KMS-11 (cell line): ENCODE measurements at regions not wholly inside any gene's neighbourhood (a gene's known extent, or its start where the extent isn't known, plus 50 kb on each side); places are given as distances from the start of the nearest gene placed in this dataset.

Experiments
- H2AFZ ChIP-seq: fragments of 200-600 bp; sonication (generic); 2 replicates; pipeline ENCODE4 v1.6.1; 2016; ENCODE audit warnings: antibody characterized with exemption, mixed run types, low read depth
- H3K27ac ChIP-seq: fragments of 200-600 bp; sonication (generic); 2 replicates; pipeline ENCODE4 v1.6.1; 2016; ENCODE audit warnings: mild to moderate bottlenecking, mixed run types
- H3K27me3 ChIP-seq: fragments of 200-600 bp; sonication (generic); 2 replicates; pipeline ENCODE4 v1.6.1; 2017; ENCODE audit warnings: mild to moderate bottlenecking, low read depth, mixed run types, moderate library complexity; ENCODE audit not compliant: insufficient read depth
- H3K36me3 ChIP-seq: fragments of 200-600 bp; sonication (generic); 2 replicates; pipeline ENCODE4 v1.6.1; 2017; ENCODE audit warnings: mild to moderate bottlenecking, mixed run types; ENCODE audit not compliant: insufficient read depth
- H3K4me1 ChIP-seq: fragments of 200-600 bp; sonication (generic); 2 replicates; pipeline ENCODE4 v1.6.1; 2016; ENCODE audit warnings: mild to moderate bottlenecking, low read depth, mixed run types; ENCODE audit not compliant: poor library complexity, severe bottlenecking
- H3K4me2 ChIP-seq: fragments of 200-600 bp; sonication (generic); 2 replicates; pipeline ENCODE4 v1.7.0; 2016; ENCODE audit warnings: mild to moderate bottlenecking, mixed run types
- H3K4me3 ChIP-seq: fragments of 200-600 bp; sonication (generic); IDR thresholded peaks from 2 replicates; pipeline ENCODE4 v1.6.1; 2017; ENCODE audit warnings: low read depth, low read length, mixed read lengths; ENCODE audit not compliant: insufficient read depth
- H3K79me2 ChIP-seq: fragments of 200-600 bp; sonication (generic); 2 replicates; pipeline ENCODE4 v1.6.1; 2016; ENCODE audit warnings: low read depth, mixed run types; ENCODE audit not compliant: insufficient read depth
- H3K9ac ChIP-seq: fragments of 200-600 bp; sonication (generic); 2 replicates; pipeline ENCODE4 v1.6.1; 2016; ENCODE audit warnings: mild to moderate bottlenecking, mixed run types
- H4K20me1 ChIP-seq: fragments of 200-600 bp; sonication (generic); 2 replicates; pipeline ENCODE4 v1.6.1; 2016; ENCODE audit warnings: mild to moderate bottlenecking, mixed run types; ENCODE audit not compliant: insufficient read depth
- TF ChIP-seq, protein P1 (sequence below): fragments of 200-600 bp; sonication (generic); conservative IDR thresholded peaks from 2 replicates; pipeline ENCODE4 v1.6.1; 2017; ENCODE audit warnings: low read depth, mild to moderate bottlenecking, antibody characterized with exemption, low read length, moderate library complexity, mixed read lengths

DNA sequence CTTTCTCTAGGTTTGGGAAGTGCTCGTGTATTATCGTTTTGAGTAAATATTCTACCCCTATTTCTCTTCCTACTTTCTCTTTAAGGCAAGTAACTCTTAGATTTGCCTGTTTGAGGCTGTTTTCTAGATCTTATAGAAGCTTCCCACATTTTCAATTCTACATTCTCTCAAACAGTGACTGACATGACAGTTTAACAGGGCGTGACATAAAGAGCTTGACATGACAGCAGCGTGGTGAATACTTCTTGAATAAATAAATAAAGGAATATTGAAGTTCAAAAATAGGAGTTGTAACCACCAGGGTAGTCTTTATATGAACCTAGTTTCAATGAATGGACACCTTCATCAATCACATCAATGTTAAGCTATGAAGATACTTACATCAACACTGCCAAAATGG lies 162.0 kb downstream of the TRAM1L1 start:
- H3K79me2 ChIP-seq = no peaks in the 10 kb centered on the region

DNA sequence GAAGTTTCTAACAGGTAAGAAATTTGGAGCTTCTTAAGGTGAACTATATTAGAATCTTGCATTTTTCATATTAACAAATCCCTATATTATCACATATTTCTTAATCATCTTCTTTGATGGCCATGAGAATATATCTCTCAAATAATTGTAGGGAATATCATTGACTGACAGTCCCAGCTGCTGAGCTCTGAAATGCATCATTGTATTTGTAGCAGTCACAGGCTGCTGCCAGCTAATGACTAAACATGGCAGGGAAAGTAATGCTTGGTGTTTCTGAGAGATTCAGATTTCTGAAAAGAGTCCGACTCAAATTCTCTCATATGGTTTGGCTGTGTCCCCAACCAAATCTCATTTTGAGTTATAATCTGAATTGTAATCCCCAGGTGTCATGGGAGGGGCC lies 171.9 kb downstream of the TRAM1L1 start:
- Histone ChIP-seq H3K4me2 (no peak overlapping the region), H2AFZ (no peak overlapping the region), H4K20me1 (no peaks in the 10 kb centered on the region), H3K9ac (no peak overlapping the region), H3K27me3 (no peaks in the 10 kb centered on the region), H3K79me2 (no peaks in the 10 kb centered on the region), H3K4me3 (no peak overlapping the region), H3K36me3 (no peaks in the 10 kb centered on the region), H3K4me1 (no peaks in the 10 kb centered on the region), H3K27ac (no peak overlapping the region)
- TF ChIP-seq, protein P1, sequence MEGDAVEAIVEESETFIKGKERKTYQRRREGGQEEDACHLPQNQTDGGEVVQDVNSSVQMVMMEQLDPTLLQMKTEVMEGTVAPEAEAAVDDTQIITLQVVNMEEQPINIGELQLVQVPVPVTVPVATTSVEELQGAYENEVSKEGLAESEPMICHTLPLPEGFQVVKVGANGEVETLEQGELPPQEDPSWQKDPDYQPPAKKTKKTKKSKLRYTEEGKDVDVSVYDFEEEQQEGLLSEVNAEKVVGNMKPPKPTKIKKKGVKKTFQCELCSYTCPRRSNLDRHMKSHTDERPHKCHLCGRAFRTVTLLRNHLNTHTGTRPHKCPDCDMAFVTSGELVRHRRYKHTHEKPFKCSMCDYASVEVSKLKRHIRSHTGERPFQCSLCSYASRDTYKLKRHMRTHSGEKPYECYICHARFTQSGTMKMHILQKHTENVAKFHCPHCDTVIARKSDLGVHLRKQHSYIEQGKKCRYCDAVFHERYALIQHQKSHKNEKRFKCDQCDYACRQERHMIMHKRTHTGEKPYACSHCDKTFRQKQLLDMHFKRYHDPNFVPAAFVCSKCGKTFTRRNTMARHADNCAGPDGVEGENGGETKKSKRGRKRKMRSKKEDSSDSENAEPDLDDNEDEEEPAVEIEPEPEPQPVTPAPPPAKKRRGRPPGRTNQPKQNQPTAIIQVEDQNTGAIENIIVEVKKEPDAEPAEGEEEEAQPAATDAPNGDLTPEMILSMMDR = no peak

More for the DNA sequence above, 162.0 kb downstream of the TRAM1L1 start:
- Histone ChIP-seq H3K36me3 (no peaks in the 10 kb centered on the region), H3K4me1 (no peaks in the 10 kb centered on the region), H3K4me3 (no peak overlapping the region), H4K20me1 (no peaks in the 10 kb centered on the region), H3K27ac (no peak overlapping the region), H3K4me2 (no peak overlapping the region), H3K27me3 (no peaks in the 10 kb centered on the region), H2AFZ (no peak overlapping the region), H3K9ac (no peak overlapping the region)
- TF ChIP-seq, protein P1 = no peak

DNA sequence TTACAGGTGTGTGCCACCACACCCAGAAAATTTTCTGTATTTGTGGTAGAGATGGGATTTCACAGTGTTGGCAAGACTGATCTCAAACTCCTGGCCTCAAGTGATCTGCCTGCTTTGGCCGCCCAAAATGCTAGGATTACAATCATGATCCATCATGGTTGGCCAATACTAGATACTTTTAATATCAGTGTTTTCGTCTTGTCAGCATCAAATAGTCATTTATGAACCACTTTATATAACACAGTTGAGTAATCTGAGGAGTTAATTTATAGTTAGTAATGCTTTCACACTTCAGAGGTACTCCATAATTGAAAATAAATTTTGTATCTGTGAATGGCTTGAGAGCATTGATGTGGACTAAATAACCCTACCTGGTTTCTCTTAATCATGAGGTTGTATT lies 178.6 kb downstream of the TRAM1L1 start:
- TF ChIP-seq, protein P1 = no peak
- no peak overlapping the region for H2AFZ ChIP-seq
- H3K79me2 ChIP-seq = no peaks in the 10 kb centered on the region
- no peaks in the 10 kb centered on the region for H3K36me3 ChIP-seq
- H3K27me3 ChIP-seq = no peaks in the 10 kb centered on the region
- no peak overlapping the region for H3K27ac ChIP-seq
- H4K20me1 ChIP-seq = no peaks in the 10 kb centered on the region
- H3K9ac ChIP-seq = no peak overlapping the region
- no peaks in the 10 kb centered on the region for H3K4me1 ChIP-seq
- no peak overlapping the region for H3K4me3 ChIP-seq
- no peak overlapping the region for H3K4me2 ChIP-seq

DNA sequence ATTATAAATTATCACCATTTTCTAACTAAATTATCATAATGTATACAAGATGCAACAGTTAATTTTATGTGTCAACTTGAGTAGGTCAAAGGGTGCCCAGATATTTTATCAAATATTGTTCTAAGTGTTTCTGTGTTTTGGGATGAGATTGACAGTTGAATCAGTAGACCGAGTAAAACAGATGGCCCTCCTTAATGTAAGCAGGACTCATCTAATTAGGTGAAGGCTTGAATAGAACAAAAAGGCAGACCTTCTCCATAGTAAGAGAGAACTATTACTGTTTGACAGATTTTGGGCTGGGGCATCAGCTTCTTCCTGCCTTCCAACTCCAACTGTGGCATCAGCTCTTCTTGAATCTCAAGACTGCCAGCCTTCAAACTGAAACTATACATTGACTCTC lies 185.8 kb downstream of the TRAM1L1 start:
- no peak overlapping the region for H2AFZ ChIP-seq
- H4K20me1 ChIP-seq = no peaks in the 10 kb centered on the region
- no peaks in the 10 kb centered on the region for H3K4me1 ChIP-seq
- no peak overlapping the region for H3K4me3 ChIP-seq
- H3K9ac ChIP-seq = no peak overlapping the region
- no peaks in the 10 kb centered on the region for H3K27me3 ChIP-seq
- no peaks in the 10 kb centered on the region for H3K79me2 ChIP-seq
- TF ChIP-seq, protein P1 = no peak
- H3K27ac ChIP-seq = no peak overlapping the region
- no peaks in the 10 kb centered on the region for H3K36me3 ChIP-seq
- no peak overlapping the region for H3K4me2 ChIP-seq
